Neuronal stem cell (in vitro differentiated cells): ENCODE measurements at regions not wholly inside any gene's neighbourhood (a gene's known extent, or its start where the extent isn't known, plus 50 kb on each side); places are given as distances from the start of the nearest gene placed in this dataset.

Experiments used
- DNase-seq: peaks from one replicate; pipeline ENCODE4 v3.0.0-alpha.2; 2013; ENCODE audit warnings: low spot score
- H2AFZ ChIP-seq: one replicate; pipeline ENCODE4 v1.6.1; 2013; ENCODE audit warnings: mild to moderate bottlenecking, low read length, inconsistent platforms
- H2AK5ac ChIP-seq: 2 replicates; pipeline ENCODE4 v1.6.1; 2013; ENCODE audit warnings: low read depth, mild to moderate bottlenecking, inconsistent platforms, low read length, moderate library complexity, mixed read lengths
- H2BK120ac ChIP-seq: 2 replicates; pipeline ENCODE4 v1.6.1; 2013; ENCODE audit warnings: low read depth, mild to moderate bottlenecking, inconsistent platforms, low read length, moderate library complexity, mixed read lengths
- H2BK12ac ChIP-seq: one replicate; pipeline ENCODE4 v1.6.1; 2013; ENCODE audit warnings: low read length, inconsistent platforms
- H2BK15ac ChIP-seq: 2 replicates; pipeline ENCODE4 v1.6.1; 2013; ENCODE audit warnings: mild to moderate bottlenecking, low read length, inconsistent platforms, mixed read lengths
- H2BK5ac ChIP-seq: one replicate; pipeline ENCODE4 v1.6.1; 2013; ENCODE audit warnings: inconsistent platforms, mild to moderate bottlenecking, low read length, moderate library complexity
- H3K14ac ChIP-seq: one replicate; pipeline ENCODE4 v1.6.1; 2013; ENCODE audit warnings: low read length, inconsistent platforms
- H3K18ac ChIP-seq: 2 replicates; pipeline ENCODE4 v1.6.1; 2013; ENCODE audit warnings: low read length, inconsistent platforms
- H3K23ac ChIP-seq: 2 replicates; pipeline ENCODE4 v1.6.1; 2013; ENCODE audit warnings: low read depth, mild to moderate bottlenecking, mixed read lengths, low read length, inconsistent platforms; ENCODE audit not compliant: poor library complexity
- H3K27ac ChIP-seq: replicated peaks from 3 replicates; pipeline ENCODE4 v1.5.1; 2013; ENCODE audit warnings: low read length, inconsistent platforms
- H3K27me3 ChIP-seq, 3 experiments: 2 replicates each; pipeline ENCODE4 v1.6.1; 2013; ENCODE audit warnings: low read length in 3 of 3, mild to moderate bottlenecking in 2 of 3, inconsistent platforms in 1 of 3, low read depth in 1 of 3, mixed read lengths in 1 of 3, moderate library complexity in 1 of 3; ENCODE audit not compliant: control insufficient read depth in 3 of 3, insufficient read depth in 3 of 3
- H3K36me3 ChIP-seq, 2 donors: replicated peaks in 1 of 2; 2 replicates each; pipeline ENCODE4 v1.6.1; 2013; ENCODE audit warnings: low read length in 2 of 2; ENCODE audit not compliant: control insufficient read depth in 2 of 2, insufficient read depth in 2 of 2
- H3K4ac ChIP-seq: 2 replicates; pipeline ENCODE4 v1.6.1; 2013; ENCODE audit warnings: inconsistent platforms, mild to moderate bottlenecking, low read length, moderate library complexity
- H3K4me1 ChIP-seq, 2 donors: 1 replicate in 1 of 2; 2 replicates in 1 of 2; pipeline ENCODE4 v1.6.1; 2013; ENCODE audit warnings: low read length in 2 of 2, low read depth in 1 of 2; ENCODE audit not compliant: control insufficient read depth in 2 of 2, insufficient read depth in 1 of 2
- H3K4me2 ChIP-seq: one replicate; pipeline ENCODE4 v1.6.1; 2013; ENCODE audit warnings: mild to moderate bottlenecking, low read length, inconsistent platforms; ENCODE audit not compliant: insufficient read depth, poor library complexity, severe bottlenecking
- H3K4me3 ChIP-seq, 2 donors: 2 replicates each; pipeline ENCODE4 v1.5.1; 2013; ENCODE audit warnings: low read length in 2 of 2, mild to moderate bottlenecking in 2 of 2, inconsistent platforms in 1 of 2, moderate library complexity in 1 of 2
- H3K79me1 ChIP-seq: one replicate; pipeline ENCODE4 v1.6.1; 2013; ENCODE audit warnings: low read depth, mild to moderate bottlenecking, inconsistent platforms, low read length, moderate library complexity
- H3K9ac ChIP-seq: one replicate; pipeline ENCODE4 v1.6.1; 2013; ENCODE audit warnings: mild to moderate bottlenecking, low read depth, low read length, inconsistent platforms; ENCODE audit not compliant: poor library complexity
- H3K9me3 ChIP-seq, 2 donors: replicated peaks in 1 of 2; 2 replicates each; pipeline versions ENCODE3 to v1.6.1; 2013; ENCODE audit warnings: low read length in 2 of 2, mild to moderate bottlenecking in 2 of 2, inconsistent platforms in 1 of 2, low read depth in 1 of 2, mixed read lengths in 1 of 2, moderate library complexity in 1 of 2; ENCODE audit not compliant: control insufficient read depth in 2 of 2, insufficient read depth in 1 of 2
- H4K8ac ChIP-seq: one replicate; pipeline ENCODE4 v1.6.1; 2013; ENCODE audit warnings: low read depth, mild to moderate bottlenecking, inconsistent platforms, low read length, moderate library complexity
- H4K91ac ChIP-seq: one replicate; pipeline ENCODE4 v1.6.1; 2013; ENCODE audit warnings: low read length, low read depth, mild to moderate bottlenecking, inconsistent platforms; ENCODE audit not compliant: poor library complexity
- WGBS, 2 donors: extraction: QIAGEN DNeasy Blood & Tissue Kit; methylation state at CpG; one replicate each; pipeline ENCODE4 v1.1.7; 2013; ENCODE audit warnings: missing lambda C conversion rate in 2 of 2, mixed read lengths in 1 of 2; ENCODE audit not compliant: insufficient read length in 2 of 2, insufficient replicate concordance in 1 of 2; ENCODE audit errors: extremely low coverage in 2 of 2; 5-methylcytosine and 5-hydroxymethylcytosine counted together

DNA sequence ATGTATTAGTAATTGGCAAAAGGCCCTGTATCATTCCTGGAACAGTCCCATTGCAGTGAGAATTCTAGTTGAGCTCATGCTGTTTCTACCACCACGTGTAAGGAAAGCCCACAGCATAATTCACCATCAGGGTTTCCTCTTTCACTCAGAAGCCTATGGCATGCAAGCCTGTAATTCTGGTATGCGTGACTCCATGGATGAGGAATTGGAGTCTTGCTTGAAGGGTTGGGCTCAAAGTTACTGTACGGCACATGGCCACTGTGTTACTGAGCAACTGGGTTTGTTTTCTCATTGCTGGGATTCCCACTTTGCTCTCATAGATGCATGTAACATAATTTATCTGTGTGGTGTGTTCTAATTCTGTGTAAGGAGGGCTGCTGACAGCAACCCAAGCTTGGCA, 132.3 kb upstream of the NR3C2 start:
- Histone ChIP-seq H4K8ac (no peak overlapping the region), H2AFZ (no peak overlapping the region), H2BK12ac (no peak overlapping the region), H2AK5ac (no peak overlapping the region), H4K91ac (no peak overlapping the region), H3K27ac (no peak overlapping the region), H2BK5ac (no peak overlapping the region), H3K14ac (no peak overlapping the region), H3K4ac (no peak overlapping the region), H3K4me3 (no peak overlapping the region), H3K9me3 (no peaks in the 10 kb centered on the region), H3K27me3 (no peaks in the 10 kb centered on the region), H2BK15ac (no peak overlapping the region), H3K4me1 (no peaks in the 10 kb centered on the region), H3K23ac (no peak overlapping the region), H3K9ac (no peak overlapping the region), H2BK120ac (no peak overlapping the region), H3K36me3 (no peaks in the 10 kb centered on the region), H3K79me1 (no peaks in the 10 kb centered on the region), H3K18ac (no peak overlapping the region), H3K4me2 (no peak overlapping the region)
- WGBS, 2 donors: no CpG with 5 or more reads among the region's 3 CpGs
- DNase-seq: no peak

DNA sequence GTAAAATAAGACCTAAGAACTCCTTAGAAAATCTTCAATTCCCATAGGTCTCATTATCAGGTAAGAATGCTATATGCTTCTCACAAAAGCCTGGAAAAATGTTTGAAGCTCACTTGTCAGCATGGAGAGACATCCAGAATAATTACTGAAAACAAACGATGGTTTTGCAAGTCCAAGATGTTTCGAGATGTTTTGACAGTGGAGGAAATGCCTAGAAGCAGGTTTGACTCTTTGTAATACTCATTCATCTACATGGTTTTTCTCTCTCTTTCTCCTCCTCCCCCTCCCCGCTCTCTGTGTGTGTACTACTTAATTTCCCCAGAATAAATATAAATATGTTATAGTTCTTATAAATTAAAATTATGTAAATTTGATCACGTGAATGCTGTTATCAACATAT, 131.9 kb upstream of the NR3C2 start:
- WGBS, 2 donors: no CpG with 5 or more reads among the region's 4 CpGs
- H2AFZ ChIP-seq: no peak overlapping the region

DNA sequence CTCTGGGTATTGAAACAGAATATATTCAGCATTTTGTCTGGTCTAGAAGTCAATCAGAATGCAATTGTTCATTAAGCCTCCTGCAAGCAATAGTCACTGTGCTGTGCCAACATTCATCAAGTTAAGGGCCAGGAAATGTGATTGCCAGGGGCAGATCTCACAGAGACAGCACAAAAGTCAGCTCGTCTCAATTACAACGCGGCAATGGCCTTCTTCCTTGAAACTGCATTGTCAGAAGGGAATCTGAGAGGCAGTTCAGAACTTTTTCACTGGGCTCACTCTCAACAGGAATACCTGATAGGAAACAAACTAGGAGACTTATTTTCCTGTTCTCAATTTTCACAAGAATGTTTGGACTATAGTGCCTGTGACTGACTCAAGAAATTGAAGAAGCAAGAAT, 131.1 kb upstream of the NR3C2 start:
- H4K91ac ChIP-seq: no peak overlapping the region
- no peak overlapping the region for H3K27ac ChIP-seq
- H2AK5ac ChIP-seq: no peak overlapping the region
- H3K23ac ChIP-seq: no peak overlapping the region
- H2BK120ac ChIP-seq: no peak overlapping the region
- no peaks in the 10 kb centered on the region for H3K27me3 ChIP-seq
- H2BK12ac ChIP-seq: no peak overlapping the region
- no peaks in the 10 kb centered on the region for H3K9me3 ChIP-seq
- no peak overlapping the region for H3K14ac ChIP-seq
- no peaks in the 10 kb centered on the region for H3K4me1 ChIP-seq
- DNase-seq: no peak
- H3K4me2 ChIP-seq: no peak overlapping the region
- no peaks in the 10 kb centered on the region for H3K79me1 ChIP-seq
- no CpG with 5 or more reads among the region's 3 CpGs for WGBS, 2 donors
- H3K18ac ChIP-seq: no peak overlapping the region
- no peak overlapping the region for H2BK5ac ChIP-seq
- H2AFZ ChIP-seq: no peak overlapping the region
- H3K9ac ChIP-seq: no peak overlapping the region
- H2BK15ac ChIP-seq: no peak overlapping the region
- H3K4ac ChIP-seq: no peak overlapping the region
- no peak overlapping the region for H3K4me3 ChIP-seq
- no peaks in the 10 kb centered on the region for H3K36me3 ChIP-seq
- no peak overlapping the region for H4K8ac ChIP-seq

More for the DNA sequence above, 131.9 kb upstream of the NR3C2 start:
- H2BK12ac ChIP-seq: no peak overlapping the region
- no peak overlapping the region for H2BK120ac ChIP-seq
- H2AK5ac ChIP-seq: no peak overlapping the region
- no peaks in the 10 kb centered on the region for H3K36me3 ChIP-seq
- H4K91ac ChIP-seq: no peak overlapping the region
- no peak for DNase-seq
- H3K4me3 ChIP-seq: no peak overlapping the region
- no peak overlapping the region for H3K9ac ChIP-seq
- no peak overlapping the region for H3K18ac ChIP-seq
- H4K8ac ChIP-seq: no peak overlapping the region
- no peak overlapping the region for H3K23ac ChIP-seq
- no peak overlapping the region for H2BK15ac ChIP-seq
- no peaks in the 10 kb centered on the region for H3K9me3 ChIP-seq
- H3K4me2 ChIP-seq: no peak overlapping the region
- no peaks in the 10 kb centered on the region for H3K79me1 ChIP-seq
- H2BK5ac ChIP-seq: no peak overlapping the region
- H3K4me1 ChIP-seq: no peaks in the 10 kb centered on the region
- H3K14ac ChIP-seq: no peak overlapping the region
- H3K4ac ChIP-seq: no peak overlapping the region
- no peak overlapping the region for H3K27ac ChIP-seq
- H3K27me3 ChIP-seq: no peaks in the 10 kb centered on the region

DNA sequence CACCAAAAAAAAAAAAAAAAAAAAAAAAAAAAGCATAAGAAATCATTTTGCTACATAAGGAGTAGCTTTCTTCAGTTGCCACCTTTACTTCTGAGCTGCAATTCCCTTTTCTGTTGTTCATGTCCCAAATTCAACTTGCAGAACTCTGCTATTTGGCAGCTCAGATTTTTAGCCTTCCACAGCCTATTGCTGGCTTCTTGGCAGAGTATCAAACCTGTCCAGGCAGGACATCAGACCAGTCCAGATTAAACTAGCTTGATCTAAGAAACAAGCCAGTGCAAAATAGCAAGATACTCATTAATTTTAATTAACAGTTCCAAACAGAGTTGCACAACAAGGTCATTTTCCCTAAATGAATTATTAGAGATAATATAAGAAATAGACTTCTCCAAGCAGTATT, 123.6 kb upstream of the NR3C2 start:
- no peaks in the 10 kb centered on the region for H3K27me3 ChIP-seq
- no peak overlapping the region for H4K91ac ChIP-seq
- no peak overlapping the region for H3K27ac ChIP-seq
- H3K14ac ChIP-seq: no peak overlapping the region
- H3K9me3 ChIP-seq: no peaks in the 10 kb centered on the region
- no peak overlapping the region for H3K9ac ChIP-seq
- DNase-seq: no peak
- H3K36me3 ChIP-seq: no peaks in the 10 kb centered on the region
- no peak overlapping the region for H3K23ac ChIP-seq
- H4K8ac ChIP-seq: no peak overlapping the region
- H2AFZ ChIP-seq: no peak overlapping the region
- no peak overlapping the region for H3K4ac ChIP-seq
- H2BK12ac ChIP-seq: no peak overlapping the region
- H3K4me1 ChIP-seq: peaks cover 0 to 1% of the 10 kb centered on the region in 2 donors
- H2AK5ac ChIP-seq: no peak overlapping the region
- no peak overlapping the region for H3K4me3 ChIP-seq
- no peak overlapping the region for H3K18ac ChIP-seq
- no peak overlapping the region for H2BK120ac ChIP-seq
- H3K79me1 ChIP-seq: no peaks in the 10 kb centered on the region
- no peak overlapping the region for H2BK15ac ChIP-seq
- H2BK5ac ChIP-seq: no peak overlapping the region
- no peak overlapping the region for H3K4me2 ChIP-seq
